CD1c-positive myeloid dendritic cell (primary cell): ENCODE measurements at regions not wholly inside any gene's neighbourhood (a gene's known extent, or its start where the extent isn't known, plus 50 kb on each side); places are given as distances from the start of the nearest gene placed in this dataset.
"Not testable (repeated sequence)": the region's sequence is repeated elsewhere in the genome, so short reads cannot be mapped to it uniquely, and the experiment has no call there.

ENCODE experiments used
- DNase-seq: peaks from one replicate; pipeline ENCODE4 v3.0.0-alpha.2; 2016; ENCODE audit errors: extremely low spot score

DNA sequence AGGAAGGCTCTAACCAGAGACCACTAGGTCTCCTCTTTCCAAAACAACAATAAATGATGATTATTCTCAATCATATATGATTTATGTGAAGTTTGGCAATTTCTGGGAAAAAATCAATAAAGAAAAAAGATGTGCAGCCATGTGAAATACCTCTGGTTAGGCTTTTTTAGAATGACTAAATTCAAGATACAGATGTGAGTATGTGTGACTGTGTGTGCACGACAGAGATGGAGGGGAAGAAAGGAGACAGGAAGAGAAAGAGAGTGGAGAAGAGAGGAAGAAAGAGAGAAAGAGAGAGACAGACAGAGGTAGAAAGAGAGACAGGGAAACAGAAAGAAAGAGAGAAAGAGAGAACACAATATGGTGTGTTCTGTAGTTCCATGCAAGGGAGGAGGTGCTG lies 558.6 kb upstream of the CDH5 start:
- DNase-seq = no peak

GRCh38 chr16:65805704-65806103 lies 560.8 kb upstream of the CDH5 start:
- not testable (repeated sequence) for DNase-seq

DNA sequence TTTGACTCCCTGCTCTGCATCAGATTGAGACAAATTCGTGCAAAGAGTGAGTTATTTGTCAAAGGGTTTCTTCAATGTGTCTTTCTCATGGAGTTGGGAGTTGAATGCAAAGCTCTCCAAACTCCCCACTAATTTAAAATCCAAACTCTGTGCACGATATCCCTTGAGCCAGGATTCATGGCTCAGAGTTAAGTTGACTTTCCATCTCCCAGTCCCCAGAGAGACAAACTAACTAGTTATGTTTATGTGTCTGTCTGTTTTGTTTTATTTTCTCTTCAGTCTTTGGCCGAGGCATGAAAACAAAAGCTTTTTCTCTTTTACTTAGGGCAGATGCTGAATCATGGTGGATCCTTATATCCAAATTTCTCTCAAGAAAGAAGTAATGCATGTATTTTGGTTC lies 570.0 kb upstream of the CDH5 start:
- no peak for DNase-seq

DNA sequence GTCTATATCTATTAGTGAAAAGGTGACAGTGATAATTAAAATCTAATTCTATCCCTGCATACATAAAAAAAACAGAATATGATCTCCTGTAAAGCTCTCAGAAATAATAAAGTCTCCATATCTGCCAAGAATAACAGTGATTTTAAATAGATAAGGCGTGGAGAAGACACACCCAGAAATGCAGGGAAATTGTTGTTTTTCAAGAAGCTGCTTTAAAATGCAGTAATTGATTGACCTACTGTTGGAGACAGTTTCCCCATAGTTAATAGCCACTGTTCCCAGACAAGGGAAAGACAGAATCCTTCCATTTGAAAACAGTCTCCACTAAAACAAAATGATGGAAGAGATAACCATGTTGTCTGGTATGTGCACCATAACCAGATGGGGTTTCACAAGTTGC lies 571.5 kb upstream of the CDH5 start:
- DNase-seq = no peak

- no peak for DNase-seq
Observed at GRCh38 chr16:65793781-65794180, 572.7 kb upstream of the CDH5 start.

DNA sequence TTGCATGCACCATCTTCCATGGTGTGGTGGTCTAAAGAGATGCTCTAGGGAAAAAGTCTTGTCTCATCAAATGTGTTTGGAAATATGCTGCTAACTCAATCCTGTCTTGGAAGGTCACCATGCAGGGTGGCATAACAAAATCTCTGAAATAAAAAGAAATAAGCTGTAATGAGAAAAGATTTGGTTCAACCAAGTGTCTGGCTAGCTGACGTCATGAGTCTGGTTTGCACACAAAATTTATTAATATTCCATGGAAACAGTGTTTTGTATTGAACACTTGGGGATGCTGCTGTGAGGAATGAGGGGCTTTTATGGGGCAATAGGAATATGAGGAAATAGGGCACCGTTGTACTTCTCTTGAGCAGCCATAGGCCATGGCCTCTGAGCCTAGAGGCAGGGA lies 575.7 kb upstream of the CDH5 start:
- no peak for DNase-seq

GRCh38 chr16:65789161-65789945 lies 577.1 kb upstream of the CDH5 start:
- no peak for DNase-seq

DNA sequence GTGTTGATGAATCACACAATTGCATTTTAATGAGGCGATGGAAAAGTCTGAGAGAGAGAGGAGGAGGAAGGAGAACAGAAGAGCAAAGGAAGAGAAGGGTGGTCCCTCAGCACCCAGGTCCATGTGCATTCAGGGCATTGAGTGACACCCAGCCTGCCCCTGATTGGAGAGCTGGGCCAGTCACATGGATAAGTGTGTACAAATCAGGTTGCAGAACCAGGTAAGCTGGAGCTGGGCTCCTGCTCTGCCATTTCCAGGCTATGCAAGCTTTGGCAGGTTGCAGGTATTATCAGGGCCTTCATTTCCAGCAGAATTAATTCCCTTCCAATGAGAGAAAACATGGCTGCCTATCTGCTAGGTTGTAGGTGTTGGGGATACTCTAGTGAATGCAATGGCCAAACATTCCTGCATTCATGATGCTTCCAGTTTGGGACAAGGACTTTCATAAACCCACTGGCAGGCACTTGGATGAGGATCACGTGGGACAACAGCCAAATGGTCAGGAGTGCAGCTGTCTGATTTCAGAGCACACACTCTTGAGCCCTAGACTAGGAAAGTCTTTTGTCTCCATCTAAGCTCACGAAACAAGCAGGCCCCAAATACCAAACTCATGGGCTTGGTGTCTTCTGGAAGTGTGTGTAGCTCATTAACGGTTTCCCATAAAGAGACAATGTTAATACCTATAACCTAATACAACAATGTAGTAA lies 577.9 kb upstream of the CDH5 start:
- DNase-seq = no peak

DNA sequence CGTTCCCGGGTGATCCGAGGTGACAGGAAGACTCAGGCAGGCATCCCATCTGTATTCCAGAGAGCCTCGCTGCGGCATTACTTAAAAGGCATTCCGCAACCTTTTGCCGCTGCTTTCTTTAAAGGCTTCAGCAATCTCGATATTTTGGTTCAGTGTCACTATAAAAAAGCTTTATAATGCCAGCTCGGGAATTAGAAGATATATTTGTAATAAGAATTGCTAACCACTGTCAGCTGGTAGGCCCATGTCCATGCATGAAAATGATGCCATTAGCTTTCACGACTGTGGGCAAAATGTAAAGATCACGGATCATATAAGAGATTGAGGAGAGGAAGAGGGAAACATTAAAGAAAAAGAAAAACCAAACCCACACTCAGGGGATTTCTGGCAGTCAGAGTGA lies 578.6 kb upstream of the CDH5 start:
- DNase-seq = no peak

DNA sequence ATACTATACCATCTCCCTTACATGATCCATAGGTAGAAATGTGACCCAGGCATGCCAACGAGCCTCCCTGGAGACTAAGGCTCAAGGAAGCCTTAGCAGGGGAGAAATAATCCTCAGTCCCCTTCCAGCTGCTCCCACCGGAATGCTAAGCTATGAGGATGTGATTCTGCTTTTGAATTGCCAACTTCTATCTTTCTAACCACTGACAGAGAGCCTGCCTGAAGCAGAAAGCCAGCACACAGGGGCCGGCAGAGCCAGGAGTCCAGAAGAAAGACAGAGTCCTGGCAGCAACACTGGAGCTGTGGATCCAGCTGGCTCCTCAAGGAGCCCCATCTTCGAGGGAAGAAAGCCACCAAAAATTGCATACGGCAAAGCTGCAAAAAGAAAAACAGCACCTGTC lies 579.6 kb upstream of the CDH5 start:
- no peak for DNase-seq

- DNase-seq = no peak
Observed at GRCh38 chr16:65783709-65784474, 582.6 kb upstream of the CDH5 start.

DNA sequence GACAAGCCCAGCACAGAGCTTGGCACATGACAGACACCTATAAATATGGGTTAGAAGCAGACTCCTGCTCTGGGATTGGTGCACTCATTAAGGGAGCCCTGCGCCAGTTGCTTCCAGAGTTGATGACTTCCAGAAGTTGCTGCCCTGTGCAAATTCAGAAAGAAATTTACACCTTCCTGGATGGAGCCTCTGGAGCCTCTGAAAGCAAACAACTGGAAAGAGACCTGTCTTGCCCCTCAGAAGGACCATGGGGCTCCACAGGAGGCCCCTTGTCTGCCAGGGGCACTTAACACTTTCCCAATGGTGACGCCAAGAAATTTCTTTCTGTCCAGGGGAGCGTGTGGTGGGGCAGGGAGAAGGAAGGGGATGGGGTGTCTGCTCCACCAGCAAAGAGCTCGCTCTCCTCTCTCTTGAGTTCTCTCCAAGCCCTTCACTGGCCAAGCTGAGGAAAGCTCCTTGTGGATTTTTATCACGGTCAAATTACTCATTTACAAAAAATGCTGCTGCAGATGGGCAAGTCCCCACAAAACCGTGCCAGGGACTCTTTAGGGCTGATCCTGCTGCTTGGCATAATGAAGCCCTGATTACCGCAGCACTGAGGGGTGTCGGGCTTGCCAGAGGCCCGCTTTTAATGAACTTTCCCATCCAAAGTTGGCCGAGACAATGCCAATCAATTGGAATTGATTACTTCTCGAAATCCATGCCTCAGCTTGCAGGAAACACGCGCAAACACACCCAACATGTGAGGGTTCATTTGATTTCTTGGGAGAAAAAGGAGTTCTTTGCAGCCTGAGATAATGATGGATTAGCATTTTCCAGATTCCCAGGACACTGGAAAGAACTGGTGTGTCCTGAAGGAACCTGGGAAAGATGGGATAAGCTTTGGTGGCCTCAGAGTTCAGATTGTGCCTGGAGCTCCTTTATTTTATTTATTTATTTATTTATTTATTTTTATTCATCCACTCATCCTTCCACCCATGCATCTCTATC lies 583.6 kb upstream of the CDH5 start:
- DNase-seq = no peak

GRCh38 chr16:65781855-65782254 lies 584.6 kb upstream of the CDH5 start:
- DNase-seq = no peak

- no peak for DNase-seq
Observed at GRCh38 chr16:65781363-65781762, 585.1 kb upstream of the CDH5 start.

DNA sequence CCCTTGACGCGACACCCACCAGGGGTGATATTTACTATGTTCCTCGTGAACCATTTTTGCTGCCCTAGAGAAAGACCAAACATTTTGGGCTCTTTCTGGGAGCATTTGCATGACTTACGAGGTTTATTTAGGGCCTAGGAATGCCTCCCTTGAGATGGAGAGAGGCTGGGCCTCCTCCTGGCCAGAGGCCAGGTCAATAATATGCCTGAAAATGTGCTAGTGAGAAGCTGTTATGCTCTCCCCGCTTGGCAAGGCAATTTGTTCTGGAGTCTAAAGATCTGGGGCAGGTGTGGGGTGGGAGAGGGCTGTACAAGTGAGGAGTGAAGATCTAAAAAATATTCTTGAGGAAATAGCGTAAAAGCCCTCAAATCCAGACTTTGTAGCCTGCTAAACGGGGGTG lies 587.3 kb upstream of the CDH5 start:
- no peak for DNase-seq

GRCh38 chr16:65776639-65777183 lies 589.8 kb upstream of the CDH5 start:
- DNase-seq = no peak

DNA sequence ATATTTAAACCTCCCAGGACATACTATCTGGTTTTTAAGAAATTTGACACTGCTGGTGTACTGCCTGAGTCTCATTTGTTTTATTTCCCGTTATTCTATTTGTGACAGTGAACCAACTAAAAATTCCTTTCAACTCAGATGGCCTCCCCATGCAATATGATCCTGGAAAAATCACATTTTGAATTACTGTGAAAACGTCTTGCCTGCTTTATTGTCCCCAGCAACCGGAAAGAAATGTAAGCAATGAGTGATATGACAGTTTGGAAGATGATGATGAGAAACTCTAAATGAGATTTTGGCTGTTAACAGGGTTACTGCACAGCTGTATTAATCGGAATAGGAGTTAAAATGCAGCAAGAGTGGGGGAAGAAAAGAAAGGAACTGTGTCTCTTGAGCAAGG lies 590.7 kb upstream of the CDH5 start:
- DNase-seq = no peak

GRCh38 chr16:65774350-65774749 lies 592.1 kb upstream of the CDH5 start:
- no peak for DNase-seq

DNA sequence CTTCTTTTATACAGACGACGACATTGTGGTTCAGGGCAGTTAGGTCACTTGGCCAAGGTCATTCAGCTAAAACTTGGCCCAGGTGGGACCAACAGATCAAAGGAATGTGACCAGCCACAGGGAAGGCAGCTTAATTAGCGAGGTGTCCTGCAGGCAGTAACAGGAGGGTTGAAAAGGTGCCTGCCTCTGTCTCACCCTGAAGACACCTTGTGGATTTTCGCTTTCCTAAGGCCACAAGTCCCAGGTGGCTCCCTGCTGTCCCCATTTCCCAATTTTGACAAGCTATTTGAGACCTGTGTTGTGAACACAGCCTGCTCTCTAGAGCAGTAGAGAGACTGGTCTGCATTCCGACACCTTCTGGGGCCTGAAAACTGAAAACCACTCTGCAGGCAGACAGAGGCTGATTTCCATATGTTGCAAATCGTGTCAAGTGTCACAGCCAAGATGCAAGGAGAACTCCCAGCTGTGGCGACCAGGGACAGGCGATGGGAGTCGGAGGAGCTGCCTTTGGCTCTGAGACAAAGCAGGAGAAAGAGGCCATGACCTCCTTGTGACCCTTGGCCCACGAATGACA lies 593.1 kb upstream of the CDH5 start:
- no peak for DNase-seq

GRCh38 chr16:65772134-65772732 lies 594.3 kb upstream of the CDH5 start:
- no peak for DNase-seq
